HCT116 (cell line): ENCODE measurements at regions not wholly inside any gene's neighbourhood (a gene's known extent, or its start where the extent isn't known, plus 50 kb on each side); places are given as distances from the start of the nearest gene placed in this dataset.

Experiments used
- CEBPB ChIP-seq: IDR thresholded peaks from 2 replicates; pipeline ENCODE4 v1.6.1; 2012; ENCODE audit warnings: low read depth
- EGR1 ChIP-seq: IDR thresholded peaks from 2 replicates; pipeline ENCODE4 v1.6.1; 2012; ENCODE audit warnings: low read depth
- EZH2phosphoT487 ChIP-seq: fragments of 200-600 bp; IDR thresholded peaks from 2 replicates; pipeline ENCODE4 v1.6.1; 2018; ENCODE audit warnings: antibody characterized with exemption, borderline replicate concordance
- JUND ChIP-seq: IDR thresholded peaks from 2 replicates; pipeline ENCODE4 v1.6.1; 2012
- POLR2A ChIP-seq: IDR thresholded peaks from 2 replicates; pipeline ENCODE4 v1.7.0; 2011; ENCODE audit warnings: borderline replicate concordance; ENCODE audit not compliant: insufficient read depth, insufficient read length; ENCODE audit errors: extremely low read depth
- POLR2AphosphoS5 ChIP-seq: IDR thresholded peaks from 2 replicates; pipeline ENCODE4 v1.6.1; 2011; ENCODE audit warnings: mild to moderate bottlenecking, low read depth, low read length, moderate library complexity
- YY1 ChIP-seq: IDR thresholded peaks from 2 replicates; pipeline ENCODE4 v1.6.1; 2011; ENCODE audit warnings: low read length, low read depth, moderate library complexity, mild to moderate bottlenecking; ENCODE audit not compliant: insufficient replicate concordance; ENCODE audit errors: extremely low read depth
- ZNF274 ChIP-seq: fragments of 200-500 bp; sonication (Bioruptor generic); IDR thresholded peaks from 2 replicates; pipeline ENCODE4 v1.6.1; 2014; ENCODE audit warnings: mild to moderate bottlenecking, low read depth, low read length, inconsistent platforms
- TF ChIP-seq, protein P1 (sequence below): IDR thresholded peaks from 2 replicates; pipeline ENCODE4 v1.6.1; 2012
- TF ChIP-seq, protein P2 (sequence below), 3 experiments: fragments of 200-600 bp in 1 of 3; sonication (generic) in 1 of 3; IDR thresholded peaks in 2 of 3; conservative IDR thresholded peaks in 1 of 3; 2 replicates each; pipeline ENCODE4 v1.5.1; 2012 to 2017; ENCODE audit warnings: low read depth in 2 of 3, low read length in 2 of 3, antibody characterized with exemption in 1 of 3, borderline replicate concordance in 1 of 3, control low read depth in 1 of 3, mild to moderate bottlenecking in 1 of 3, mixed read lengths in 1 of 3, mixed run types in 1 of 3, moderate library complexity in 1 of 3; ENCODE audit not compliant: insufficient read depth in 1 of 3
- TF ChIP-seq, protein P3 (sequence below): IDR thresholded peaks from 2 replicates; pipeline ENCODE4 v1.6.1; 2012
- TF ChIP-seq, protein P4 (sequence below): IDR thresholded peaks from 2 replicates; pipeline ENCODE4 v1.6.1; 2012; ENCODE audit warnings: low read depth

GRCh38 chr21:38664315-38664714 is 141.4 kb upstream of the ETS2 start:
- no peak for TF ChIP-seq EGR1
- TF ChIP-seq, protein P1, sequence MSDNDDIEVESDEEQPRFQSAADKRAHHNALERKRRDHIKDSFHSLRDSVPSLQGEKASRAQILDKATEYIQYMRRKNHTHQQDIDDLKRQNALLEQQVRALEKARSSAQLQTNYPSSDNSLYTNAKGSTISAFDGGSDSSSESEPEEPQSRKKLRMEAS, result no peak
- TF ChIP-seq POLR2AphosphoS5, result no peak
- no peak for TF ChIP-seq EZH2phosphoT487
- TF ChIP-seq YY1, result no peak
- TF ChIP-seq, protein P2, sequence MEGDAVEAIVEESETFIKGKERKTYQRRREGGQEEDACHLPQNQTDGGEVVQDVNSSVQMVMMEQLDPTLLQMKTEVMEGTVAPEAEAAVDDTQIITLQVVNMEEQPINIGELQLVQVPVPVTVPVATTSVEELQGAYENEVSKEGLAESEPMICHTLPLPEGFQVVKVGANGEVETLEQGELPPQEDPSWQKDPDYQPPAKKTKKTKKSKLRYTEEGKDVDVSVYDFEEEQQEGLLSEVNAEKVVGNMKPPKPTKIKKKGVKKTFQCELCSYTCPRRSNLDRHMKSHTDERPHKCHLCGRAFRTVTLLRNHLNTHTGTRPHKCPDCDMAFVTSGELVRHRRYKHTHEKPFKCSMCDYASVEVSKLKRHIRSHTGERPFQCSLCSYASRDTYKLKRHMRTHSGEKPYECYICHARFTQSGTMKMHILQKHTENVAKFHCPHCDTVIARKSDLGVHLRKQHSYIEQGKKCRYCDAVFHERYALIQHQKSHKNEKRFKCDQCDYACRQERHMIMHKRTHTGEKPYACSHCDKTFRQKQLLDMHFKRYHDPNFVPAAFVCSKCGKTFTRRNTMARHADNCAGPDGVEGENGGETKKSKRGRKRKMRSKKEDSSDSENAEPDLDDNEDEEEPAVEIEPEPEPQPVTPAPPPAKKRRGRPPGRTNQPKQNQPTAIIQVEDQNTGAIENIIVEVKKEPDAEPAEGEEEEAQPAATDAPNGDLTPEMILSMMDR (IDR thresholded peaks at IDR 0.05 in 2 of 3, conservative IDR thresholded peaks at IDR 0.05 in 1 of 3; ENCODE audit: borderline replicate concordance in 1 of 3, insufficient read depth in 1 of 3, low read depth in 2 of 3, low read length in 2 of 3), result no peak
- no peak for TF ChIP-seq ZNF274
- no peak for TF ChIP-seq JUND
- TF ChIP-seq, protein P3, sequence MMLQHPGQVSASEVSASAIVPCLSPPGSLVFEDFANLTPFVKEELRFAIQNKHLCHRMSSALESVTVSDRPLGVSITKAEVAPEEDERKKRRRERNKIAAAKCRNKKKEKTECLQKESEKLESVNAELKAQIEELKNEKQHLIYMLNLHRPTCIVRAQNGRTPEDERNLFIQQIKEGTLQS, result no peak
- TF ChIP-seq CEBPB, result no peak
- TF ChIP-seq, protein P4, sequence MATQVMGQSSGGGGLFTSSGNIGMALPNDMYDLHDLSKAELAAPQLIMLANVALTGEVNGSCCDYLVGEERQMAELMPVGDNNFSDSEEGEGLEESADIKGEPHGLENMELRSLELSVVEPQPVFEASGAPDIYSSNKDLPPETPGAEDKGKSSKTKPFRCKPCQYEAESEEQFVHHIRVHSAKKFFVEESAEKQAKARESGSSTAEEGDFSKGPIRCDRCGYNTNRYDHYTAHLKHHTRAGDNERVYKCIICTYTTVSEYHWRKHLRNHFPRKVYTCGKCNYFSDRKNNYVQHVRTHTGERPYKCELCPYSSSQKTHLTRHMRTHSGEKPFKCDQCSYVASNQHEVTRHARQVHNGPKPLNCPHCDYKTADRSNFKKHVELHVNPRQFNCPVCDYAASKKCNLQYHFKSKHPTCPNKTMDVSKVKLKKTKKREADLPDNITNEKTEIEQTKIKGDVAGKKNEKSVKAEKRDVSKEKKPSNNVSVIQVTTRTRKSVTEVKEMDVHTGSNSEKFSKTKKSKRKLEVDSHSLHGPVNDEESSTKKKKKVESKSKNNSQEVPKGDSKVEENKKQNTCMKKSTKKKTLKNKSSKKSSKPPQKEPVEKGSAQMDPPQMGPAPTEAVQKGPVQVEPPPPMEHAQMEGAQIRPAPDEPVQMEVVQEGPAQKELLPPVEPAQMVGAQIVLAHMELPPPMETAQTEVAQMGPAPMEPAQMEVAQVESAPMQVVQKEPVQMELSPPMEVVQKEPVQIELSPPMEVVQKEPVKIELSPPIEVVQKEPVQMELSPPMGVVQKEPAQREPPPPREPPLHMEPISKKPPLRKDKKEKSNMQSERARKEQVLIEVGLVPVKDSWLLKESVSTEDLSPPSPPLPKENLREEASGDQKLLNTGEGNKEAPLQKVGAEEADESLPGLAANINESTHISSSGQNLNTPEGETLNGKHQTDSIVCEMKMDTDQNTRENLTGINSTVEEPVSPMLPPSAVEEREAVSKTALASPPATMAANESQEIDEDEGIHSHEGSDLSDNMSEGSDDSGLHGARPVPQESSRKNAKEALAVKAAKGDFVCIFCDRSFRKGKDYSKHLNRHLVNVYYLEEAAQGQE, result no peak
- TF ChIP-seq POLR2A, result no peak
